Gastrocnemius medialis (tissue), 4 donors: ENCODE measurements at regions not wholly inside any gene's neighbourhood (a gene's known extent, or its start where the extent isn't known, plus 50 kb on each side); places are given as distances from the start of the nearest gene placed in this dataset.
"Not testable (repeated sequence)": the region's sequence is repeated elsewhere in the genome, so short reads cannot be mapped to it uniquely, and the experiment has no call there.

ENCODE experiments used
- CTCF ChIP-seq, 5 experiments: fragments of 450-650 bp in 3 of 5; fragments of 200-600 bp in 2 of 5; sonication (generic) in 2 of 5; IDR thresholded peaks in 4 of 5; conservative IDR thresholded peaks in 1 of 5; 1 replicate in 4 of 5; 2 replicates in 1 of 5; pipeline ENCODE4 v1.5.1; 2016 to 2019; ENCODE audit warnings: antibody characterized with exemption in 5 of 5, mild to moderate bottlenecking in 3 of 5, moderate library complexity in 3 of 5
- POLR2A ChIP-seq, 2 donors: fragments of 450-650 bp; IDR thresholded peaks; one replicate each; pipeline ENCODE4 v1.6.1; 2017; ENCODE audit warnings: antibody characterized with exemption in 2 of 2, mild to moderate bottlenecking in 2 of 2, moderate library complexity in 2 of 2

- TF ChIP-seq CTCF (IDR thresholded peaks at IDR 0.05 in 4 of 5, conservative IDR thresholded peaks at IDR 0.05 in 1 of 5); POLR2A (IDR thresholded peaks at IDR 0.05): not testable (repeated sequence)
These were observed 326.9 kb downstream of the PREX1 start for GRCh38 chr20:48500900-48501299.
